ENCODE measurements at regions not wholly inside any gene's neighbourhood (a gene's known extent, or its start where the extent isn't known, plus 50 kb on each side); places are given as distances from the start of the nearest gene placed in this dataset.

DNA sequence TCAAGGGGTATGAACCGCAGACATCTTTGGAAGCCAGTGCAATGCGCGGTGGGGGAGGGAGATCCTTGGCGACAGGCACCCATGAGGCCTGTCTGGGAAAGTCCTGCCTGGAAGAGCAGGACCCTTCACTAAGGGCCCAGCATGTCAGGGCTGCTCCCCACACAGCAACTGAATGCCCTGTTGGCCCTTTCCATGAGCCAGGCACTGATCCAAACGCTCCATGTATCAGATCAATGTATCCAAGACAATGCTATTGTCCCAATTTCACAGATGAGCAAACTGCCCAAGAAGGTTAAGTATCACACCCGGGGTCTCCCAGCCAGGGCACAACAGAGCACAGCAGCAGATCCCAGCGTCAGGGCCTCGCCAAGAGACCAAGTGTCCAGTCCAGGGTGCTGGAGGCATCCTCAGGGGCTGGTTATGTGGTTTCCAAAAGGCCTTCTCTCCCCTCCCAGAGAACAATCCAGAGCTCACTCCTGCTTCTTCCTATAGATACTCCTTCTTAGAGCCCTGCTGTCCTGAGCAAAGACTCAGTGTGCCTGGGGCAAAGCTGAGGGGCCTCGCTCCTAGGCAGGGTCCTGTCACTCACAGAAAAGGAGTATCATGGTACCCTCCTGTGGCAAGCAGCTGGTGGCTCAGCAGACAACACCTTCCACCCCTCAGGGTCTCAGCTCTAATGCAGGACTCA is 328.0 kb downstream of the NPHP4 start:
- Histone ChIP-seq H3K9me3 (ENCODE audit: severe bottlenecking) (no peaks in the 10 kb centered on the region), H3K36me3 (no peaks in the 10 kb centered on the region), H3K4me3 (ENCODE audit: low read depth, low read length) (no peak overlapping the region), H3K27me3 (ENCODE audit: insufficient read depth, low read depth, severe bottlenecking) (no peaks in the 10 kb centered on the region), H3K27ac (no peak overlapping the region)
- no peak for TF ChIP-seq CTCF (IDR thresholded peaks at IDR 0.05; ENCODE audit: low read depth, low read length)
- DNase-seq: no peak

- TF ChIP-seq CTCF (IDR thresholded peaks at IDR 0.05; ENCODE audit: low read depth, low read length): no peak
Measured at GRCh38 chr1:5662744-5663126, 329.5 kb downstream of the NPHP4 start.

DNA sequence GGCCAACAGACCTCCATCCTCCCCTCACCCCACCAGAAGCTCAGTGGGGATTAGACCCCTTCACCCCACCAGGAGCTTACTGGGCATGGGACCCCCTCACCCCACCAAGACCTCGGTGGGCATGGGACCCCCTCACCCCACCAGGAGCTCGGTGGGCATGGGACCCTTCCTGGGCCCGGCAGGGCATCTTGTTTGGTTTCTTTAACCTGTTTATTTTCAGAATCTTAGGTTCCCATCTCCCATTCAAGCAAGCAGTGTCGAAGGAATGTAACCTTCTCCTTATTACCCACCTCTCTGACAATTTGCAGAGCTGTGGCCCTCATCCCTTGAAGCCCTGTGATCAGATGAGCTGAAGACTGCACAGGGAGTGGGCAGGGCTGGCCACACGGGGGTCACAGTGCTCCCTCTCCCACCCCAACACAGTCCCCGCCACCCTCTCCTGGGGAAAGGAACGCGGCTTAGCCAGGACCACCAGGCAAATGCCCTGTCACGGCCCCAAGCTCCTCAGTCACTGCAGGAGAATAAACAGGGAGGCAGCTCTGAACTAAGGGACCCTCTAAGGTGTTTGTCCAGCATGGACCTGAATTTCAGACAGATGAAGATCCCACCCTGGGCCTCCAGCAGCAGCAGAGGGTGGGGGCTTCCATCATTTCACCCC is 330.0 kb downstream of the NPHP4 start:
- no peaks in the 10 kb centered on the region for H3K9me3 ChIP-seq (ENCODE audit: severe bottlenecking)
- no peaks in the 10 kb centered on the region for H3K27me3 ChIP-seq (ENCODE audit: insufficient read depth, low read depth, severe bottlenecking)
- H3K36me3 ChIP-seq: no peaks in the 10 kb centered on the region
- no peak overlapping the region for H3K27ac ChIP-seq
- no peak for TF ChIP-seq CTCF (IDR thresholded peaks at IDR 0.05; ENCODE audit: low read depth, low read length)
- no peak overlapping the region for H3K4me3 ChIP-seq (ENCODE audit: low read depth, low read length)
- no peak for DNase-seq

More at GRCh38 chr1:5662744-5663126, 329.5 kb downstream of the NPHP4 start:
- Histone ChIP-seq H3K4me3 (ENCODE audit: low read depth, low read length) (no peak overlapping the region), H3K9me3 (ENCODE audit: severe bottlenecking) (no peaks in the 10 kb centered on the region), H3K27me3 (ENCODE audit: insufficient read depth, low read depth, severe bottlenecking) (no peaks in the 10 kb centered on the region), H3K27ac (no peak overlapping the region), H3K36me3 (no peaks in the 10 kb centered on the region)
- DNase-seq: no peak

GRCh38 chr1:5661196-5662085 is 330.8 kb downstream of the NPHP4 start:
- Histone ChIP-seq H3K27ac (no peak overlapping the region), H3K9me3 (ENCODE audit: severe bottlenecking) (no peaks in the 10 kb centered on the region), H3K36me3 (no peaks in the 10 kb centered on the region), H3K4me3 (ENCODE audit: low read depth, low read length) (no peak overlapping the region), H3K27me3 (ENCODE audit: insufficient read depth, low read depth, severe bottlenecking) (no peaks in the 10 kb centered on the region)
- DNase-seq: no peak
- no peak for TF ChIP-seq CTCF (IDR thresholded peaks at IDR 0.05; ENCODE audit: low read depth, low read length)

DNA sequence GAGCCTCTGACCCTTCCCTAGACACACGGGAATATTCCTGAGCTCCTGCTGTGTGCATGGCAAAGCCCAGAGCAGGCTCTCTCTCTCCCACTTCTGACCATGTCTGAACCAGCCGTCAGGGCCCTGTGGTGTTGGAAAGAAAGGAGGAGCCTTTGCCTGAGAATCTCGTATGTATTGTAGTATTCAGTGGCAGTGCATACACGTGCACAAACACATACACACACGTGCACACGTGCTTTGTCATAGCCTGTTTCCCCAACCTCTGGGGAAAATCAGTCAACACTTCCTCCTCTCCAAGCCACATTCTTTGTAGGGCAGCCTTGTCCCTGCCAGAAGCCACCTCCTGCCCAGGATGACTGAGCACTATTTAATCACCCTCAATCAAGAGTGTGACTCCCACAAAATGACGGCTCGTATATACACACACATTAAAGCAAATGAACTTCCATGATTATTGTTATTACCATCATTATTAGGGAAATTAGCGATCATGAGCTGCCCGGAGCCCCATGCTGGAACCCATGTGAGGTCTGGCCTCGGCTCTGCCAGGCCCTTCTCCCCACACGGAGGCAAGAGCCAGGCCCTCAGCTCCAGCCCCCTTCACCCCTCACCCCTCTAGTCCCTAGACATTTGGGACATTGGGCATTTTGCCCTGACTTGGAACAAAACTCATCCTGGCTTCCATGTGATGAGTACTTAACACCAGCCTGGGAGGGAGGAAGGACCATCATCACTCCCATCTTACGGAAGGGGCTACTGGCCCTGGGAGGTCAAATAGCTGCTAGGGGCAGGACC is 331.9 kb downstream of the NPHP4 start:
- H3K36me3 ChIP-seq: no peaks in the 10 kb centered on the region
- no peaks in the 10 kb centered on the region for H3K9me3 ChIP-seq (ENCODE audit: severe bottlenecking)

More for the DNA sequence above, 331.9 kb downstream of the NPHP4 start:
- TF ChIP-seq CTCF (IDR thresholded peaks at IDR 0.05; ENCODE audit: low read depth, low read length): no peak
- Histone ChIP-seq H3K27ac (peak overlapping the region; percentile 2; the same call in 1 of the 2 replicates), H3K27me3 (ENCODE audit: insufficient read depth, low read depth, severe bottlenecking) (no peaks in the 10 kb centered on the region), H3K4me3 (ENCODE audit: low read depth, low read length) (no peak overlapping the region)
- DNase-seq: no peak
